Osteoblast (primary cell): ENCODE measurements at regions not wholly inside any gene's neighbourhood (a gene's known extent, or its start where the extent isn't known, plus 50 kb on each side); places are given as distances from the start of the nearest gene placed in this dataset.

Experiments used
- DNase-seq: peaks from one replicate; pipeline ENCODE4 v3.0.0; 2011; ENCODE audit warnings: low spot score, mixed read lengths; ENCODE audit not compliant: insufficient read length; ENCODE audit errors: missing footprints
- H2AFZ ChIP-seq: 2 replicates; pipeline ENCODE4 v1.6.0; 2011; ENCODE audit warnings: mild to moderate bottlenecking, low read length
- H3K27ac ChIP-seq: 2 replicates; pipeline ENCODE4 v1.5.1; 2011; ENCODE audit warnings: mild to moderate bottlenecking, low read depth, low read length, moderate library complexity
- H3K27me3 ChIP-seq: 2 replicates; pipeline ENCODE4 v1.6.0; 2012; ENCODE audit warnings: mild to moderate bottlenecking, control low read depth, inconsistent platforms, low read length, moderate library complexity; ENCODE audit not compliant: insufficient read depth
- H3K36me3 ChIP-seq: 2 replicates; pipeline ENCODE4 v1.5.1; 2011; ENCODE audit warnings: mild to moderate bottlenecking, low read length, control low read depth, moderate library complexity; ENCODE audit not compliant: insufficient read depth
- H3K4me1 ChIP-seq: 2 replicates; pipeline ENCODE4 v1.5.1; 2011; ENCODE audit warnings: mild to moderate bottlenecking, low read length, control low read depth, moderate library complexity; ENCODE audit not compliant: insufficient read depth
- H3K4me2 ChIP-seq: 2 replicates; pipeline ENCODE4 v1.6.0; 2011; ENCODE audit warnings: mild to moderate bottlenecking, low read length; ENCODE audit not compliant: insufficient read depth
- H3K4me3 ChIP-seq: fragments of 200-600 bp; sonication (generic); 3 replicates; pipeline ENCODE4 v1.5.1; 2012; ENCODE audit warnings: mild to moderate bottlenecking, low read length, inconsistent platforms; ENCODE audit not compliant: insufficient read depth
- H3K79me2 ChIP-seq: 2 replicates; pipeline ENCODE4 v1.6.0; 2012; ENCODE audit warnings: mild to moderate bottlenecking, low read length, control low read depth, inconsistent platforms; ENCODE audit not compliant: insufficient read depth
- H3K9me3 ChIP-seq: 2 replicates; pipeline ENCODE4 v1.5.1; 2011; ENCODE audit warnings: low read depth, low read length, control low read depth
- H4K20me1 ChIP-seq: 2 replicates; pipeline ENCODE4 v1.6.0; 2012; ENCODE audit warnings: mild to moderate bottlenecking, low read length, control low read depth; ENCODE audit not compliant: insufficient read depth
- CTCF ChIP-seq: IDR thresholded peaks from 2 replicates; pipeline ENCODE4 v1.5.1; 2011; ENCODE audit warnings: mild to moderate bottlenecking, low read depth, low read length, moderate library complexity; ENCODE audit errors: extremely low read depth

GRCh38 chr2:238568455-238569440 is 142.0 kb downstream of the ASB1 start:
- Histone ChIP-seq H2AFZ (no peak overlapping the region), H3K4me3 (no peak overlapping the region), H3K27ac (no peak overlapping the region), H3K9me3 (no peaks in the 10 kb centered on the region), H3K4me2 (no peak overlapping the region), H4K20me1 (no peaks in the 10 kb centered on the region), H3K36me3 (no peaks in the 10 kb centered on the region), H3K4me1 (no peaks in the 10 kb centered on the region), H3K27me3 (peaks cover 33% of the 10 kb centered on the region), H3K79me2 (no peaks in the 10 kb centered on the region)
- no peak for DNase-seq
- no peak for TF ChIP-seq CTCF

DNA sequence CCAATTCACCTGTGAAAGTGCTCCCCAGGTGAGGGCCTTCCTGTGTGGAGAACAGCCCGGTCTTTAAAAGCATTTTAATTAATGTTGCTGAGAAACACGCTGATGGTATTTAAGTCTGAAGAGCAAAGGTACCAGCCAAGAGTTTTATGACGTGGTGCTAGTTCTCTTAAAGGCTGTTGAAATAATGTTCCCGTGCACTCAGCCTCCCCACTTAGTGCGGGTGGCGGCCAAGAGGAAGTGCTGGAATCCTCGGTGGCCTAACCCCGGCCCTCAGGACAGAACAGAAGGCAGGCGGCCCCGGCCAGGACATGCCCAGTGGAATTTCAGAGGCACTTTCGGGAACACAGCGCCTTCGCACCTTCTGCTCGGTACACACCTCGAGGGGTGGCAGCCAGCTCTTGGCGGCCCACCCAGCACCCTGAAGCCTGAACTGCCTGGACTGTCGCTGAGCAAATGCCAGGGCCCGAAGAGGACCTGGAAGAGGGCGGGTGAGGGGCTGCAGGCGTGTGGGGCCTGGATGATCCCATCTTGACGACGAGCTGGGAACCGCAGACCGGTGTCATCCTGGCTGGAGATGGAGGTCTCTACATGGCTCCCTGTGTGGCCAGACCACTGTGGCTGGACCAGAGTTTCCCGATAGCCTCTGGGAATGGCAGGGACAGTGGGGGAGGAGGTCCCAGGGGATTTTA is 142.9 kb downstream of the ASB1 start:
- H3K4me1 ChIP-seq = no peaks in the 10 kb centered on the region
- no peaks in the 10 kb centered on the region for H3K36me3 ChIP-seq
- peaks cover 28% of the 10 kb centered on the region for H3K27me3 ChIP-seq
- H3K27ac ChIP-seq = no peak overlapping the region
- H3K4me2 ChIP-seq = no peak overlapping the region
- no peaks in the 10 kb centered on the region for H3K9me3 ChIP-seq
- no peak overlapping the region for H3K4me3 ChIP-seq
- no peaks in the 10 kb centered on the region for H4K20me1 ChIP-seq
- TF ChIP-seq CTCF = no peak
- H2AFZ ChIP-seq = no peak overlapping the region
- DNase-seq = no peak
- H3K79me2 ChIP-seq = no peaks in the 10 kb centered on the region

DNA sequence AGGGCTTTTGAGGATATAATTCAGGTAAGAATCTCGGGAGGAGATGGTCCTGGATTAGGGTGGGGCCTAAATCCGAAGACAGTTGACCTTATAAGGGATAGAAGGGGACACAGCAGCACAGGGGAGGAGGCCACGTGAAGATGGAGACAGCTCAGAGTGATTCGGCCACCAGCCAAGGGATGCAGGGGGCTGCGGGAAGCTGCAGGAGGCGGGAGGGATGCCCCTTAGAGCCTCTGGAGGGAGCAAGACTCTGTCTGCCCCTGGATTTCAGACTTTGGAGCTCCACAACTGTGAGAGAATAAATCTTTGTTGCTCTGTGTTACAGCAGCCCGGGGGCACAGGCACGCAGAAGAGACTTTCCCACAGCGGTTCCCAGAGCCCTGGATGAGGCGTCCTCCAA is 143.7 kb downstream of the ASB1 start:
- Histone ChIP-seq H3K4me1 (no peaks in the 10 kb centered on the region), H3K27me3 (peaks cover 26% of the 10 kb centered on the region), H4K20me1 (no peaks in the 10 kb centered on the region), H3K27ac (no peak overlapping the region), H3K4me2 (no peak overlapping the region), H3K79me2 (no peaks in the 10 kb centered on the region), H3K9me3 (no peaks in the 10 kb centered on the region), H2AFZ (no peak overlapping the region), H3K4me3 (no peak overlapping the region), H3K36me3 (no peaks in the 10 kb centered on the region)
- no peak for TF ChIP-seq CTCF
- DNase-seq = no peak

DNA sequence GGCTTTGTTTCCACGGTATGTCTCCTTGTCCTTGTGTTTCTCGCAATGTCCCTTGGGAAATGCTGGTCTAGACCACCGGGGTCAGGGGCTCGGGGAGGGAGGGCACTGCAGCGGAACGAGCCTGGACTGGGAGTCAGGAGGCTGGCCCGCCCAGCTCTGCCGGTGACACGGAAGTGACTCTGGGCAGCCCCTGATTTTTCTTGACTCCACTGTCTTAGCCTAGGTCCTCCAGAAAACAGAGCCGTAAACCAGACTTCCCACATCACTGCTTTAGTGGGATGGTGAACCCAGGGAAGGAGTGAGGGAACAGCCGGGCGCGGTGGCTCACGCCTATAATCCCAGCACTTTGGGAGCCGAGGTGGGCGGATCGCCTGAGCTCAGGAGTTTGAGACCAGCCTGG is 144.2 kb downstream of the ASB1 start:
- DNase-seq = no peak
- no peak for TF ChIP-seq CTCF

More for the DNA sequence above, 144.2 kb downstream of the ASB1 start:
- H3K4me2 ChIP-seq = no peak overlapping the region
- H3K27me3 ChIP-seq = peaks cover 26% of the 10 kb centered on the region
- H3K27ac ChIP-seq = no peak overlapping the region
- no peaks in the 10 kb centered on the region for H3K4me1 ChIP-seq
- no peaks in the 10 kb centered on the region for H3K36me3 ChIP-seq
- H2AFZ ChIP-seq = no peak overlapping the region
- no peak overlapping the region for H3K4me3 ChIP-seq
- no peaks in the 10 kb centered on the region for H3K79me2 ChIP-seq
- H4K20me1 ChIP-seq = no peaks in the 10 kb centered on the region
- no peaks in the 10 kb centered on the region for H3K9me3 ChIP-seq
